Chondrocyte (in vitro differentiated cells): ENCODE measurements at regions not wholly inside any gene's neighbourhood (a gene's known extent, or its start where the extent isn't known, plus 50 kb on each side); places are given as distances from the start of the nearest gene placed in this dataset.

ENCODE experiments used
- DNase-seq: peaks from one replicate; pipeline ENCODE4 v3.0.0; 2021; ENCODE audit warnings: mixed read lengths, low spot score
- H3K27ac Mint-ChIP-seq: one replicate; pipeline ENCODE4 v1.8.0; 2021; ENCODE audit warnings: mild to moderate bottlenecking, moderate library complexity, mixed read lengths; ENCODE audit not compliant: unreplicated experiment
- H3K27me3 Mint-ChIP-seq: 2 replicates; pipeline ENCODE4 v1.8.0; 2021; ENCODE audit warnings: low read depth, mixed read lengths
- H3K36me3 Mint-ChIP-seq: 2 replicates; pipeline ENCODE4 v1.8.0; 2021; ENCODE audit warnings: low read depth, mixed read lengths
- H3K4me1 Mint-ChIP-seq: 2 replicates; pipeline ENCODE4 v1.8.0; 2021; ENCODE audit warnings: low read depth, mild to moderate bottlenecking, mixed read lengths
- H3K4me3 Mint-ChIP-seq: one replicate; pipeline ENCODE4 v1.8.0; 2021; ENCODE audit warnings: mild to moderate bottlenecking, moderate library complexity, mixed read lengths; ENCODE audit not compliant: unreplicated experiment
- H3K9me3 Mint-ChIP-seq: 2 replicates; pipeline ENCODE4 v1.8.0; 2021; ENCODE audit warnings: low read depth, mixed read lengths
- CTCF ChIP-seq: fragments of 200-600 bp; sonication (generic); IDR thresholded peaks from 2 replicates; pipeline ENCODE4 v1.5.0; 2021; ENCODE audit warnings: antibody characterized with exemption, mild to moderate bottlenecking, moderate library complexity

- DNase-seq, result no peak
- TF ChIP-seq CTCF, result no peak
- no peaks in the 10 kb centered on the region for H3K4me1 Mint-ChIP-seq
- H3K4me3 Mint-ChIP-seq, result no peak overlapping the region
- no peaks in the 10 kb centered on the region for H3K27me3 Mint-ChIP-seq
- H3K9me3 Mint-ChIP-seq, result peaks cover 12% of the 10 kb centered on the region
- no peaks in the 10 kb centered on the region for H3K36me3 Mint-ChIP-seq
- H3K27ac Mint-ChIP-seq, result no peak overlapping the region
Measured at GRCh38 chr14:26996246-26996645, 398.4 kb upstream of the NOVA1 start.

GRCh38 chr14:27002179-27002578 lies 404.3 kb upstream of the NOVA1 start:
- Mint-ChIP-seq H3K9me3 (peaks cover 17% of the 10 kb centered on the region), H3K27me3 (no peaks in the 10 kb centered on the region)
- no peak for TF ChIP-seq CTCF

GRCh38 chr14:27006570-27006969 lies 408.7 kb upstream of the NOVA1 start:
- H3K27me3 Mint-ChIP-seq, result no peaks in the 10 kb centered on the region
- H3K9me3 Mint-ChIP-seq, result peaks cover 8% of the 10 kb centered on the region
- H3K36me3 Mint-ChIP-seq, result no peaks in the 10 kb centered on the region

More at GRCh38 chr14:27002179-27002578, 404.3 kb upstream of the NOVA1 start:
- Mint-ChIP-seq H3K4me3 (no peak overlapping the region), H3K4me1 (no peaks in the 10 kb centered on the region), H3K36me3 (no peaks in the 10 kb centered on the region), H3K27ac (no peak overlapping the region)
- no peak for DNase-seq

GRCh38 chr14:27008187-27008586 lies 410.4 kb upstream of the NOVA1 start:
- no peak for DNase-seq
- no peak for TF ChIP-seq CTCF
- H3K9me3 Mint-ChIP-seq, result peaks cover 3% of the 10 kb centered on the region
- no peaks in the 10 kb centered on the region for H3K4me1 Mint-ChIP-seq
- no peak overlapping the region for H3K4me3 Mint-ChIP-seq
- H3K27ac Mint-ChIP-seq, result no peak overlapping the region
- H3K27me3 Mint-ChIP-seq, result no peaks in the 10 kb centered on the region
- no peaks in the 10 kb centered on the region for H3K36me3 Mint-ChIP-seq

More at GRCh38 chr14:27006570-27006969, 408.7 kb upstream of the NOVA1 start:
- no peak overlapping the region for H3K27ac Mint-ChIP-seq
- H3K4me3 Mint-ChIP-seq, result no peak overlapping the region
- DNase-seq, result no peak
- no peak for TF ChIP-seq CTCF
- no peaks in the 10 kb centered on the region for H3K4me1 Mint-ChIP-seq

DNA sequence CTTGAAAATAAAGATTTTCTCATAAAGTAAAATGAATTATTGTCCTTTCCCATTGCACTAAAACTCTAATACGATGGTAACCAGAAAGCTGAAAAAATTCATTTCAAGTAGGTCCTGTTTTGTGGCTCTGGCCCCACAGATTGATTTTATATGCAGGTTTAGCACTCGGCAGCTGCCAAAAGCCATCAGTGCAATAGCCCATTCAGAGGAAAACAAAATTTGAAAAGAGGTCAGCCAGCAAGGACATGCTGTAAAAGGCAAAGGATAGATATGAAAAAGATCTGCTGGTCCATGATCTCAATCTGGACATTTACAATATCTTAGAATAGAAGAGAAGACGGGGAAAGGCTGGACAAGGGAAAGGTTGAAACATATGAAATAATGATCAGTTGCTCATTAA lies 414.8 kb upstream of the NOVA1 start:
- no peaks in the 10 kb centered on the region for H3K4me1 Mint-ChIP-seq
- no peak for TF ChIP-seq CTCF
- H3K27me3 Mint-ChIP-seq, result no peaks in the 10 kb centered on the region
- no peaks in the 10 kb centered on the region for H3K36me3 Mint-ChIP-seq
- H3K9me3 Mint-ChIP-seq, result peaks cover 3% of the 10 kb centered on the region
- DNase-seq, result no peak
- H3K27ac Mint-ChIP-seq, result no peak overlapping the region
- no peak overlapping the region for H3K4me3 Mint-ChIP-seq
